ENCODE measurements at regions not wholly inside any gene's neighbourhood (a gene's known extent, or its start where the extent isn't known, plus 50 kb on each side); places are given as distances from the start of the nearest gene placed in this dataset.
"Not testable (repeated sequence)": the region's sequence is repeated elsewhere in the genome, so short reads cannot be mapped to it uniquely, and the experiment has no call there.

DNA sequence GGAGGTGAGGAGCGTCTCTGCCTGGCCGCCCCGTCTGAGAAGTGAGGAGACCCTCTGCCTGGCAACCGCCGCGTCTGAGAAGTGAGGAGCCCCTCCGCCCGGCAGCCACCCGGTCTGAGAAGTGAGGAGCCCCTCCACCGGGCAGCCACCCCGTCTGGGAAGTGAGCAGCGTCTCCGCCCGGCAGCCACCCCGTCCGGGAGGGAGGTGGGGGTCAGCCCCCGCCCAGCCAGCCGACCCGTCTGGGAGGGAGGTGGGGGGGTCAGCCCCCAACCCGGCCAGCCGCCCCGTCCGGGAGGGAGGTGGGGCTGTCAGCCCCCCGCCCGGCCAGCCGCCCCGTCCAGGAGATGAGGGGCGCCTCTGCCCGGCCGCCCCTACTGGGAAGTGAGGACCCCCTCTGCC lies 124.4 kb upstream of the ZNF722 start:
- not testable (repeated sequence) for H3K27me3 Mint-ChIP-seq (ENCODE audit: insufficient read depth, low read depth, poor library complexity); H3K4me3 ChIP-seq; H3F3A ChIP-seq (replicated peaks; ENCODE audit: low read depth); H3K4me2 ChIP-seq; H4K20me1 ChIP-seq (replicated peaks; ENCODE audit: insufficient read depth); H3K79me2 ChIP-seq (replicated peaks; ENCODE audit: insufficient read depth); H3K4me1 Mint-ChIP-seq; H3K4me3 Mint-ChIP-seq; DNase-seq (ENCODE audit: low spot score); H3K27ac ChIP-seq (ENCODE audit: low read depth); H3K27me3 ChIP-seq (ENCODE audit: insufficient read depth); ATAC-seq; H3K4me1 ChIP-seq (ENCODE audit: insufficient read depth); H3K27ac Mint-ChIP-seq; H3K9me2 ChIP-seq (ENCODE audit: insufficient read depth); H2AFZ ChIP-seq
- H3K36me3 Mint-ChIP-seq (ENCODE audit: low read depth), result peaks cover 23% of the 10 kb centered on the region
- H3K9me3 Mint-ChIP-seq, result peaks cover 86% of the 10 kb centered on the region
- peaks cover 14% of the 10 kb centered on the region for H3K36me3 ChIP-seq (ENCODE audit: insufficient read depth)

DNA sequence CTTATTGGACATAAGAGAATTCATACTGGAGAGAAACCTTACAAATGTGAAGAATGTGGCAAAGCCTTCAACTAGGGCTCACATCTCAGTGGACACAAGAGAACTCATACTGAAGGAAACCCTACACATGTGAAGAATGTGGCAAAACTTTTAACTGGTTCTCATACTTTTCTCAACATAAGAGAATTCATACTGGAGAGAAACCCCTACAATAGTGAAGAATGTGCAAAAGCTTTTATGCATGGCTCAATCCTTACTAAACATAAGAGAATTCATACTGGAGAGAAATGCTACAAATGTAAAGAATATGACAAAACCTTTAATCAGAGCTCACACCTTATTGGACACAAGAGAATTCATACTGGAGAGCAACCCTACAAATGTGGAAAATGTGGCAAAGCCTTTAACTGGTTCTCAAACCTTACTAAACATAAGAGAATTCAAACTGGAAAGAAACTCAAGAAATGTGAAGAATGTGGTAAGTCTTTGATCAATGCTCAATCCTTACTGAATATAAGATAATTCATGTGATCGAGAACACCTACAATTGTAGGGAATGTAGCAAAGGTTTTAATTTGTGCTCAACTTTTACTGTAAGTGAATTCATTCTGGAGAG lies 121.8 kb upstream of the ZNF722 start:
- H3K4me3 Mint-ChIP-seq, result no peak overlapping the region
- no peak for ATAC-seq
- Histone ChIP-seq H4K20me1 (replicated peaks; ENCODE audit: insufficient read depth) (no peaks in the 10 kb centered on the region), H3K36me3 (ENCODE audit: insufficient read depth) (peaks cover 11% of the 10 kb centered on the region), H3K4me3 (no peak overlapping the region), H3K27ac (ENCODE audit: low read depth) (no peak overlapping the region), H2AFZ (no peak overlapping the region), H3K79me2 (replicated peaks; ENCODE audit: insufficient read depth) (no peaks in the 10 kb centered on the region), H3K4me1 (ENCODE audit: insufficient read depth) (no peaks in the 10 kb centered on the region), H3K27me3 (ENCODE audit: insufficient read depth) (no peaks in the 10 kb centered on the region), H3K4me2 (no peak overlapping the region), H3K9me2 (ENCODE audit: insufficient read depth) (no peaks in the 10 kb centered on the region), H3F3A (replicated peaks; ENCODE audit: low read depth) (no peaks in the 10 kb centered on the region)
- H3K9me3 Mint-ChIP-seq, result peaks cover 92% of the 10 kb centered on the region
- TF ChIP-seq ZNF331 (CRISPR knock-in tag; IDR thresholded peaks at IDR 0.05; ENCODE audit: low read depth) (no peak), JUNB (IDR thresholded peaks at IDR 0.05; ENCODE audit: unreplicated experiment) (no peak), EZH2 (IDR thresholded peaks at IDR 0.05; ENCODE audit: low read depth, unreplicated experiment) (no peak), EZH2phosphoT487 (IDR thresholded peaks at IDR 0.05; ENCODE audit: unreplicated experiment) (no peak), CREB1 (CRISPR knock-in tag; IDR thresholded peaks at IDR 0.05; ENCODE audit: low read depth) (no peak), STAT1 (IDR thresholded peaks at IDR 0.05; ENCODE audit: unreplicated experiment) (no peak), NANOG (IDR thresholded peaks at IDR 0.05; ENCODE audit: borderline replicate concordance) (no peak), ZNF114 (CRISPR knock-in tag; IDR thresholded peaks at IDR 0.05) (no peak), POLR2AphosphoS5 (IDR thresholded peaks at IDR 0.05; ENCODE audit: low read depth) (no peak)
- TF ChIP-seq, protein P1, sequence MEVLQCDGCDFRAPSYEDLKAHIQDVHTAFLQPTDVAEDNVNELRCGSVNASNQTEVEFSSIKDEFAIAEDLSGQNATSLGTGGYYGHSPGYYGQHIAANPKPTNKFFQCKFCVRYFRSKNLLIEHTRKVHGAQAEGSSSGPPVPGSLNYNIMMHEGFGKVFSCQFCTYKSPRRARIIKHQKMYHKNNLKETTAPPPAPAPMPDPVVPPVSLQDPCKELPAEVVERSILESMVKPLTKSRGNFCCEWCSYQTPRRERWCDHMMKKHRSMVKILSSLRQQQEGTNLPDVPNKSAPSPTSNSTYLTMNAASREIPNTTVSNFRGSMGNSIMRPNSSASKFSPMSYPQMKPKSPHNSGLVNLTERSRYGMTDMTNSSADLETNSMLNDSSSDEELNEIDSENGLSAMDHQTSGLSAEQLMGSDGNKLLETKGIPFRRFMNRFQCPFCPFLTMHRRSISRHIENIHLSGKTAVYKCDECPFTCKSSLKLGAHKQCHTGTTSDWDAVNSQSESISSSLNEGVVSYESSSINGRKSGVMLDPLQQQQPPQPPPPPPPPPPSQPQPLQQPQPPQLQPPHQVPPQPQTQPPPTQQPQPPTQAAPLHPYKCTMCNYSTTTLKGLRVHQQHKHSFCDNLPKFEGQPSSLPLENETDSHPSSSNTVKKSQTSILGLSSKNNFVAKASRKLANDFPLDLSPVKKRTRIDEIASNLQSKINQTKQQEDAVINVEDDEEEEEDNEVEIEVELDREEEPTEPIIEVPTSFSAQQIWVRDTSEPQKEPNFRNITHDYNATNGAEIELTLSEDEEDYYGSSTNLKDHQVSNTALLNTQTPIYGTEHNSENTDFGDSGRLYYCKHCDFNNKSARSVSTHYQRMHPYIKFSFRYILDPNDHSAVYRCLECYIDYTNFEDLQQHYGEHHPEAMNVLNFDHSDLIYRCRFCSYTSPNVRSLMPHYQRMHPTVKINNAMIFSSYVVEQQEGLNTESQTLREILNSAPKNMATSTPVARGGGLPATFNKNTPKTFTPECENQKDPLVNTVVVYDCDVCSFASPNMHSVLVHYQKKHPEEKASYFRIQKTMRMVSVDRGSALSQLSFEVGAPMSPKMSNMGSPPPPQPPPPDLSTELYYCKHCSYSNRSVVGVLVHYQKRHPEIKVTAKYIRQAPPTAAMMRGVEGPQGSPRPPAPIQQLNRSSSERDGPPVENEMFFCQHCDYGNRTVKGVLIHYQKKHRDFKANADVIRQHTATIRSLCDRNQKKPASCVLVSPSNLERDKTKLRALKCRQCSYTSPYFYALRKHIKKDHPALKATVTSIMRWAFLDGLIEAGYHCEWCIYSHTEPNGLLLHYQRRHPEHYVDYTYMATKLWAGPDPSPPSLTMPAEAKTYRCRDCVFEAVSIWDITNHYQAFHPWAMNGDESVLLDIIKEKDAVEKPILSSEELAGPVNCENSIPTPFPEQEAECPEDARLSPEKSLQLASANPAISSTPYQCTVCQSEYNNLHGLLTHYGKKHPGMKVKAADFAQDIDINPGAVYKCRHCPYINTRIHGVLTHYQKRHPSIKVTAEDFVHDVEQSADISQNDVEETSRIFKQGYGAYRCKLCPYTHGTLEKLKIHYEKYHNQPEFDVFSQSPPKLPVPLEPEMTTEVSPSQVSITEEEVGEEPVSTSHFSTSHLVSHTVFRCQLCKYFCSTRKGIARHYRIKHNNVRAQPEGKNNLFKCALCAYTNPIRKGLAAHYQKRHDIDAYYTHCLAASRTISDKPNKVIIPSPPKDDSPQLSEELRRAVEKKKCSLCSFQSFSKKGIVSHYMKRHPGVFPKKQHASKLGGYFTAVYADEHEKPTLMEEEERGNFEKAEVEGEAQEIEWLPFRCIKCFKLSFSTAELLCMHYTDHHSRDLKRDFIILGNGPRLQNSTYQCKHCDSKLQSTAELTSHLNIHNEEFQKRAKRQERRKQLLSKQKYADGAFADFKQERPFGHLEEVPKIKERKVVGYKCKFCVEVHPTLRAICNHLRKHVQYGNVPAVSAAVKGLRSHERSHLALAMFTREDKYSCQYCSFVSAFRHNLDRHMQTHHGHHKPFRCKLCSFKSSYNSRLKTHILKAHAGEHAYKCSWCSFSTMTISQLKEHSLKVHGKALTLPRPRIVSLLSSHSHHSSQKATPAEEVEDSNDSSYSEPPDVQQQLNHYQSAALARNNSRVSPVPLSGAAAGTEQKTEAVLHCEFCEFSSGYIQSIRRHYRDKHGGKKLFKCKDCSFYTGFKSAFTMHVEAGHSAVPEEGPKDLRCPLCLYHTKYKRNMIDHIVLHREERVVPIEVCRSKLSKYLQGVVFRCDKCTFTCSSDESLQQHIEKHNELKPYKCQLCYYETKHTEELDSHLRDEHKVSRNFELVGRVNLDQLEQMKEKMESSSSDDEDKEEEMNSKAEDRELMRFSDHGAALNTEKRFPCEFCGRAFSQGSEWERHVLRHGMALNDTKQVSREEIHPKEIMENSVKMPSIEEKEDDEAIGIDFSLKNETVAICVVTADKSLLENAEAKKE (CRISPR knock-in tag; IDR thresholded peaks at IDR 0.05), result no peak
- H3K36me3 Mint-ChIP-seq (ENCODE audit: low read depth), result peaks cover 32% of the 10 kb centered on the region
- no peaks in the 10 kb centered on the region for H3K27me3 Mint-ChIP-seq (ENCODE audit: insufficient read depth, low read depth, poor library complexity)
- DNase-seq (ENCODE audit: low spot score), result peak; percentile 0
- no peak overlapping the region for H3K27ac Mint-ChIP-seq
- H3K4me1 Mint-ChIP-seq, result no peaks in the 10 kb centered on the region
